Vagina (tissue), 2 donors: ENCODE measurements at regions not wholly inside any gene's neighbourhood (a gene's known extent, or its start where the extent isn't known, plus 50 kb on each side); places are given as distances from the start of the nearest gene placed in this dataset.

ENCODE experiments used
- DNase-seq, 2 donors: peaks; one replicate each; pipeline ENCODE4 v3.0.0-alpha.2; 2017; ENCODE audit errors: extremely low spot score in 2 of 2
- H3K27ac ChIP-seq: fragments of 200-600 bp; sonication (generic); one replicate; pipeline ENCODE4 v1.5.1; 2019
- H3K27me3 ChIP-seq: fragments of 200-600 bp; sonication (generic); one replicate; pipeline ENCODE4 v1.5.1; 2019
- H3K36me3 ChIP-seq, 2 donors: fragments of 200-600 bp; sonication (generic); one replicate each; pipeline ENCODE4 v1.5.1; 2017 to 2019
- H3K4me1 ChIP-seq: fragments of 200-600 bp; sonication (generic); one replicate; pipeline ENCODE4 v1.5.1; 2019
- H3K4me3 ChIP-seq, 2 donors: fragments of 200-600 bp; sonication (generic); 1 replicate in 1 of 2; 2 replicates in 1 of 2; pipeline ENCODE4 v1.5.1; 2016 to 2019
- H3K9me3 ChIP-seq: fragments of 200-600 bp; sonication (generic); one replicate; pipeline ENCODE4 v1.5.1; 2019
- POLR2A ChIP-seq, 2 donors: fragments of 450-650 bp; IDR thresholded peaks; one replicate each; pipeline ENCODE4 v1.6.1; 2017; ENCODE audit warnings: antibody characterized with exemption in 2 of 2, mild to moderate bottlenecking in 2 of 2, moderate library complexity in 2 of 2
- POLR2AphosphoS5 ChIP-seq, 2 donors: sonication (generic); formaldehyde crosslinking; IDR thresholded peaks; one replicate each; pipeline ENCODE4 v1.9.0; 2017; ENCODE audit warnings: antibody characterized with exemption in 2 of 2, mild to moderate bottlenecking in 2 of 2, low read depth in 1 of 2; ENCODE audit not compliant: insufficient read depth in 1 of 2
- intact Hi-C: fragments of 100-400 bp; cut with DNase I; formaldehyde crosslinking; loops from one replicate; pipeline ENCODE4 v1.15.1; 2023
- TF ChIP-seq, protein P1 (sequence below), 3 experiments: fragments of 450-650 bp in 2 of 3; fragments of 200-600 bp in 1 of 3; sonication (generic) in 1 of 3; IDR thresholded peaks; one replicate each; pipeline ENCODE4 v1.5.1; 2017 to 2019; ENCODE audit warnings: antibody characterized with exemption in 3 of 3, mild to moderate bottlenecking in 2 of 3, moderate library complexity in 2 of 3

DNA sequence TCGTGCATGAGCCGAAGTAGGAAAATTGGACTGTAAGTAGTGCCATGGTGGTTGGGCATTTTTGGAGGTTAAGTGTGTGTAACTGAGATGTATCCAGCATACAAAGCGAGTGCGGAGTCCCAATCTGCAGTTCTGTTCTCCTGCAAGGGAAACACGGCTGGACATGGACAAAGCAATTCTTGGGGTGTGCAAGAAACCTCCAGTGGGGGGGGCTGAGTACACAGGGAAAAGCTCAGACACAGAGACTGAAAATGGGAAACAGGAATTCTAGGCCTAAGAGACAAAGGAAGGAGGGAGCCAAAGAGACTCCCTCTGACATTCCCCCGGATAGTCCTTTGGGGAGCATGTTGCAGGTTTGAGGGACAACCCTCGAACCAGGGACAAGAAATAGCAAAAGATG lies 83.2 kb upstream of the PLSCR4 start:
- Histone ChIP-seq H3K4me3 (no peak overlapping the region), H3K36me3 (no peaks in the 10 kb centered on the region), H3K4me1 (no peaks in the 10 kb centered on the region), H3K9me3 (no peaks in the 10 kb centered on the region), H3K27me3 (no peaks in the 10 kb centered on the region), H3K27ac (no peak overlapping the region)
- intact Hi-C loops: loop anchor here (10.0 kb wide), 1 partner anchor 221 kb away; no protein-coding TSS in a partner anchor
- TF ChIP-seq, protein P1, sequence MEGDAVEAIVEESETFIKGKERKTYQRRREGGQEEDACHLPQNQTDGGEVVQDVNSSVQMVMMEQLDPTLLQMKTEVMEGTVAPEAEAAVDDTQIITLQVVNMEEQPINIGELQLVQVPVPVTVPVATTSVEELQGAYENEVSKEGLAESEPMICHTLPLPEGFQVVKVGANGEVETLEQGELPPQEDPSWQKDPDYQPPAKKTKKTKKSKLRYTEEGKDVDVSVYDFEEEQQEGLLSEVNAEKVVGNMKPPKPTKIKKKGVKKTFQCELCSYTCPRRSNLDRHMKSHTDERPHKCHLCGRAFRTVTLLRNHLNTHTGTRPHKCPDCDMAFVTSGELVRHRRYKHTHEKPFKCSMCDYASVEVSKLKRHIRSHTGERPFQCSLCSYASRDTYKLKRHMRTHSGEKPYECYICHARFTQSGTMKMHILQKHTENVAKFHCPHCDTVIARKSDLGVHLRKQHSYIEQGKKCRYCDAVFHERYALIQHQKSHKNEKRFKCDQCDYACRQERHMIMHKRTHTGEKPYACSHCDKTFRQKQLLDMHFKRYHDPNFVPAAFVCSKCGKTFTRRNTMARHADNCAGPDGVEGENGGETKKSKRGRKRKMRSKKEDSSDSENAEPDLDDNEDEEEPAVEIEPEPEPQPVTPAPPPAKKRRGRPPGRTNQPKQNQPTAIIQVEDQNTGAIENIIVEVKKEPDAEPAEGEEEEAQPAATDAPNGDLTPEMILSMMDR (IDR thresholded peaks at IDR 0.05): peak in 1 of 3 experiments; percentile 21
- no peak for TF ChIP-seq POLR2AphosphoS5 (IDR thresholded peaks at IDR 0.05; ENCODE audit: insufficient read depth in 1 of 2, low read depth in 1 of 2)
- DNase-seq: no peak

DNA sequence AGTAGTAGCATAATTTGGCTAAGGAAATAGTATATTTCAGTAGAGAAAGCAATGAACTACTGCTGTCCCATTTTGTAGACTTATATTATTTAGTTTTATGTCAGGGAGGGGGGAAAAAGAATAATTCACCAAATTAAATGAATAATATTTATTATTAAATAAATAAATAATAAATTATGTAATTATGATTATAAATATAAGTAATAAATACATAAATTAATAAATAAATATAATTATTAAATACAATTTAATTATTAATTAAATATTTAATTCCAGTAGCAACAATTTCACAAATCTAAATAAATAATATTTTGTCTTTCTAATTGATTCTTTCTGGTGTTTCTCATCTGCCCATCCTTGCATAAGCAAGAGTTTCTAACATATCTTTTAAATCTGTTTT lies 81.1 kb upstream of the PLSCR4 start:
- Histone ChIP-seq H3K4me3 (no peak overlapping the region), H3K36me3 (no peaks in the 10 kb centered on the region), H3K27ac (no peak overlapping the region), H3K9me3 (no peaks in the 10 kb centered on the region), H3K4me1 (peaks cover under 1% of the 10 kb centered on the region), H3K27me3 (no peaks in the 10 kb centered on the region)
- intact Hi-C loops: loop anchor here (10.0 kb wide), 1 partner anchor 223 kb away; no protein-coding TSS in a partner anchor
- no peak for TF ChIP-seq POLR2A (IDR thresholded peaks at IDR 0.05)
- TF ChIP-seq, protein P1 (IDR thresholded peaks at IDR 0.05): no peak
- TF ChIP-seq POLR2AphosphoS5 (IDR thresholded peaks at IDR 0.05; ENCODE audit: insufficient read depth in 1 of 2, low read depth in 1 of 2): no peak
- DNase-seq: no peak

DNA sequence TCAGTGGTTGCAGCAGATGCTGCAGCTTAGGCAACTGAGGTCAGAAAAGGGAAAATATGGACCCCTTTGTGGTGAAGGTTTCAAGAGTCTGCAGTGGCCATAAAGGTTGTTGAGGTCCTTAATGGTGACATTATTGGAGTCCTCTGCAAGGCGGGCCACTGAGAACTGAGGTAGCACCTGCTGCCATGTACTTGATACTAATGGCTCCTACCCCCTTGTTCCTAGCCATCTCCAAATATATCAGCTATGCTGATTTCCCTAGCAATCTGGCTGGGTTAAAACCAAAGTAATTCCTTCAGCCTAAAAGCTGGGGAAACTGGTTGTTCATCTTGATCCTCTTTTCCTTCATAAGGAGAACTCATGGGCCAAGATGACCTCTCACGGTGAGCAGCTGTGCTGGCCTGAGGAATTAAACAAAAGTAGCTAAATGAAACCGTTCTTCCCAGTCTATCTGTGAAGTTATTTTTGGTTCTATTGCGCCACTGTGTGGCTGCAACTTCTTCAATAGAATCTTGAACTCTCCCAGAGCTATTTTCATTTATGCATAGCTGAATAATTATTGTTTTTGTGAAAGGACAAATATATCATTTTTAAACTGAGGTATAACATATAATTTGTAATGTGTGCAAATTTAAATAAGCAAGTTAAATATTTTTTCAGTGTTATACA lies 76.1 kb upstream of the PLSCR4 start:
- Histone ChIP-seq H3K9me3 (no peaks in the 10 kb centered on the region), H3K27me3 (no peaks in the 10 kb centered on the region), H3K36me3 (no peaks in the 10 kb centered on the region), H3K4me3 (no peak overlapping the region), H3K27ac (no peak overlapping the region), H3K4me1 (peaks cover 4% of the 10 kb centered on the region)
- DNase-seq: no peak
- intact Hi-C loops: loop anchor here (1.0 kb wide), 1 partner anchor 110 kb away; no protein-coding TSS in a partner anchor
- no peak for TF ChIP-seq POLR2A (IDR thresholded peaks at IDR 0.05)
- TF ChIP-seq, protein P1 (IDR thresholded peaks at IDR 0.05): peak; percentile 49 to 72 (median 58)
- no peak for TF ChIP-seq POLR2AphosphoS5 (IDR thresholded peaks at IDR 0.05; ENCODE audit: insufficient read depth in 1 of 2, low read depth in 1 of 2)

DNA sequence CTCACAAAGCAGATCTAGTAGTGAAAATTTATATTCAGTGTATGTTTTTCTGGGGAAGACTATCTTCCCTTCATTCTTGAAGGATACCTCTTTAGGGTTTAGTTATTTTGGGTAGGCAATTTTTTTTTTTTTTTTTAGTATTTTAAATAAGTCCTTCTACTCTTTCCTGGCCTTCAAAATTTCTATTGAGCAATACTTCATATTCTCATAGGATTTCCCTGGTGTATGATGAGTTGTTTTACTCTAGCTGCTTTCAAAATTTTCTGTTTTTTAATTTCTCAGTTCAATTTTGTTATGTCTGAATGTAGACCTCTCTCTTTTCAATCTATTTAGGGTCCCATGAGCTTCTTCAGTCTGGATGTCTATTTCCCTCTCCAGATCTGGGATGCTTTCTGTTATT lies 74.3 kb upstream of the PLSCR4 start:
- TF ChIP-seq POLR2A (IDR thresholded peaks at IDR 0.05) (no peak), POLR2AphosphoS5 (IDR thresholded peaks at IDR 0.05; ENCODE audit: insufficient read depth in 1 of 2, low read depth in 1 of 2) (no peak)
- TF ChIP-seq, protein P1 (IDR thresholded peaks at IDR 0.05): no peak
- no peak overlapping the region for H3K27ac ChIP-seq
- H3K4me3 ChIP-seq: no peak overlapping the region
- H3K27me3 ChIP-seq: no peaks in the 10 kb centered on the region
- intact Hi-C loops: no loop called here
- DNase-seq: no peak
- no peaks in the 10 kb centered on the region for H3K9me3 ChIP-seq
- H3K4me1 ChIP-seq: peaks cover 4% of the 10 kb centered on the region
- H3K36me3 ChIP-seq: no peaks in the 10 kb centered on the region

DNA sequence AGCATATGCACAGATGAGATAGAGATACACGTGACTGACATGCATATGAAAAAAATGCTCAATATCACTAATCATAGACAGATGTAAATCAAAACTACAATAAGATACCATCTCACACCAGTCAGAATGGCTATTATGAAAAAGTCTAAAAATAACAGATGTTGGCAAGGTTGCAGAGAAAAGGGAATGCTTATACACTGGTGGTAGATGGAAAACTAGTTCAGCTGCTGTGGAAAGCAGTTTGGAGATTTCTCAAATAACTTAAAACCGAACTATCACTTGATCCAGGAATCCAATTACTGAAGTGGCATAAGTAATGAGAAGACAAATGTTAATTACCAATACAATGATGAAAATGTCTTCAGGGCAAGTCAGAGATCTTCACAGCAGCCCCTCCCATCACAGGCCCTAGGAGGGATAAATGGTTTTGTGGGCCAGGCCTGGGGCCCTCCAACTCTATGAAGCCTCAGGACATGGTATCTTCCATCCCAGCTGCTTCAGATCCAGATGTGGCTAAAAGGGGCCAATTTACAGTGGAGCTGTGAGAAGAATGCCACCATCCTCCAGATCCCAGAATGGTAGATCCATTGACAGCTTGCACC lies 71.4 kb upstream of the PLSCR4 start:
- DNase-seq: no peak
- H3K9me3 ChIP-seq: no peaks in the 10 kb centered on the region
- H3K4me1 ChIP-seq: peaks cover 4% of the 10 kb centered on the region
- no peaks in the 10 kb centered on the region for H3K36me3 ChIP-seq
- no peaks in the 10 kb centered on the region for H3K27me3 ChIP-seq
- TF ChIP-seq POLR2A (IDR thresholded peaks at IDR 0.05) (no peak), POLR2AphosphoS5 (IDR thresholded peaks at IDR 0.05; ENCODE audit: insufficient read depth in 1 of 2, low read depth in 1 of 2) (no peak)
- TF ChIP-seq, protein P1 (IDR thresholded peaks at IDR 0.05): no peak
- H3K4me3 ChIP-seq: no peak overlapping the region
- intact Hi-C loops: no loop called here
- no peak overlapping the region for H3K27ac ChIP-seq
